ENCODE measurements at regions not wholly inside any gene's neighbourhood (a gene's known extent, or its start where the extent isn't known, plus 50 kb on each side); places are given as distances from the start of the nearest gene placed in this dataset.

DNA sequence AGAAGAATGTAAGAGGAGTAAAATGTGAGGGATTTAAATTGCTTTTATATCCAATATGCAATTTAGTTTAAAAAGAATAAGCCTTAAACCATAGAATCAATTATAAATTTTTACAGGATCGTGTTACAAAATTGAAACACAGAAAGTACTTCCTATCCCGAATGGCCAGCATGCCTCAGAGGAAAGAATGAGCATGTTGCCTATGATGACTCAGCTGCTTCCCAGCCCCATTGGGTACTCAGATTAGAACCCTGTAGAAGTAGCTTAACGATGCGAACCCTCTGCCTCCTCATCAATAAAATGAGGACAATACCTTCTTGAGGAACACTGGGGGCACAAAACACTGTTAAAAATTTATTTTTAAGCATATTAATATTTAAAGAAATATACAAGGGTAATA lies 113.4 kb upstream of the CDK1 start:
- peak; percentile 38 for DNase-seq

DNA sequence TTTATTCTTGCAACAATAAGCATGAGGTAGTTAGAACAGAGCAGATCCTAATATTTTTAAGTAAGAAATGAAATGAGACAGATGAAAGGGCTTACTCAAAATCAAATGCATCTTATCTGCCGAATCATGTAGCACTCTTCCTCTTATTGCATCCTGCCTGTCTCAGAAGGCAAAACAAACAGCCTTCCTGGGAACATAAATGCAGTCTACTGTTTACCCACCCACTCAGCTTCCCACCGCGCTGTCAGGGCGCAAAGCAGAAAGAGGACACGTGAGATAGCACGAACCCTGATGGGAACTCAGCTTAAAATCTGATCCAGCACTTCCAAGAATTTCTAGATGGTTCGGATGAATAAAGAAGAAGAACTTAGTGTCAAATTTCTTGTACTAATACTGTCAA lies 114.4 kb upstream of the CDK1 start:
- DNase-seq, result no peak

DNA sequence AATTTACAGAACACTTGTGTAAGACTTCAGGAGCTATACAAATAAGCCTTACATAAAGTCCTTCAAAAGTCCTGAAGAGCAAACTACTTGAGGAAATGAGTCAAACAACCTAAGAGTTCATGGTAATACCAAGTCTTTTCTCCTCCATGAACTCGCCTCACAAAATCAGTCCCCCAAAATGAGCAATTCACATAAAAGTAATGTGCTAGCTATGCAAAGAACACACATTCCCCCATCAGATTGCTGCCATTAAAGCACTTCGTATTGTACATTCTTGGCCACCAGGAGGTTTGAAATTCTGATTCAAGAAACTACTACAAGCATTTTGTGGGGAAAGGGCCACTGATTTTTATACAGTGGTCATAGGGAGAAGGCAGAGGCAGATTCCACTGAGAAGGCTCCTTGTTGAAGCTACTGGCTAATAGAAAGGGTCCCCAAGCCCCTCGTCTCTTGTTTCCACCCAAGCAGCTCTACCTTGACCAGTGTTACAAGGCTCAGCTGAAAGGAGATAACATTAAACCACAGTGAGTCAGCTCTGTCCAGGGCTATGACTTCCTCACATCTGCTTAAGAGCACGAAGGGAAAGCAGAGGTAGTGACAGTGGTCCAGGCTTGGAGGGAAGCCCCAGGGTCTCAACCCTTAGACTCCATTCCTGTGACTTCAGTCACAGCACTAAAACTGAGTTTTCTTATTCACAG lies 115.2 kb upstream of the CDK1 start:
- DNase-seq, result peak; percentile 28

DNA sequence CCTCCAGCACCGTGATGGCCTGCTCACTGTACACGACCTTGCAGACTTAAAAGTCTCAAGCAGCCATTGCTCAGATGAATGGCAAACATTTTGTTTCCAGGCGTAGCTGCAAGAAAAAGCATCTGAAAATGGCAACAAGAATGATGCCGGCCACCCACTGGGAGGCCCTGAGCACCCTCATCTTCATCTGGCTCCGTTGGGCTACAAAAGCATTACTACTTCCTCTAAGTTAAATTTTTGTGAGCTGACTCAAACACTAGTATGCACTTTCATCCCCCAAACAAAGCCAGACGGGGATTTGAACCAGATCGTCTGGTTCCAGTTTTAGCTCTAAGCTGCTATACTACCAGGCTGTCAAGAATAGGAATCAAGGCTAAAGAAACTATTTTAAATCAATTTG lies 116.6 kb upstream of the CDK1 start:
- DNase-seq, result peak; percentile 88

DNA sequence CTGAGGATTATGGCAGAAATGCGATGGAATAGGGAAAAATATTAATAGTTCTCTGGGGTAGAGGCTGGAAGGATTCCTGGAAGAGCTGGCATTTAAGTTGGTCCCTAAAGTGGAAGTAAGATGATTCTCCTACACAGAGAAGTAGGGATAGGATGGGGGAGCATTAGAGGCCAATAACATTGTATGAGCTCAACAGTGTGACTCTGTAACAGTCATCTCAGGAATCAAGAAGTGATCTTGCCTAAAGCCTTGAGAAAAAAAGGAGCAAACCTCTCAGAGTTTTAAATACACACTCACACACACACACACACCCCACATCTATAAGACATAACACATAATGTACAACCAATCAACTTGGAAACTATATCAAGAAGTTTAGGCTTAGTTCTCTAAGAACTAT lies 117.7 kb upstream of the CDK1 start:
- DNase-seq, result no peak

DNA sequence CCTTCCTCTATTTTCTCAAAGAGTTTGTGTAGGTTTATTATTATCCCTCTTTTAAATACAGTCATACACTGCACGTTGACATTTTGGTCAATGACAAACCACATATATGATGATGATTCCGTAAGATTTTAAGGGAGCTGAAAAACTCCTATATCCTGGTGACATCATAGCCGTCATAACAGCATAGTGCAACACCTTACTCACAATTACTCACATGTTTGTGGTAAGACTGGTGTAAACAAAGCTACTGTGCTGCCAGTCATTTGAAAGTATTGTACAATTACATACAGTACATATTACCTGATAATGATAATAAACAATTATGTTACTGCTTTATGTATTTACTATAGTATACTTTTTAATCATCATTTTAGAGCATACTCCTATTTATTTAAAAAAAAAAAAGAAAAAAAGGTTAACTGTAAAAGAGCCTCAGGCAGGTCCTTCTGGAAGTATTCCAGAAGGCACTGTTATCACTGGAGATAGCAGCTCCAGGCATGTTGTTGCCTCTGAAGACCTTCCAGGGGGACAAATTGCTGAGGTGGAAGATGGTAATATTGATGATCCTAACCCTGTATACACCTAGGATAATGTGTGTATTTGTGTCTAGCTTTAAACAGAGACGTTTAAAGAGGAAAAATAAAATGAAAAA lies 123.3 kb upstream of the CDK1 start:
- DNase-seq, result peak; percentile 12

DNA sequence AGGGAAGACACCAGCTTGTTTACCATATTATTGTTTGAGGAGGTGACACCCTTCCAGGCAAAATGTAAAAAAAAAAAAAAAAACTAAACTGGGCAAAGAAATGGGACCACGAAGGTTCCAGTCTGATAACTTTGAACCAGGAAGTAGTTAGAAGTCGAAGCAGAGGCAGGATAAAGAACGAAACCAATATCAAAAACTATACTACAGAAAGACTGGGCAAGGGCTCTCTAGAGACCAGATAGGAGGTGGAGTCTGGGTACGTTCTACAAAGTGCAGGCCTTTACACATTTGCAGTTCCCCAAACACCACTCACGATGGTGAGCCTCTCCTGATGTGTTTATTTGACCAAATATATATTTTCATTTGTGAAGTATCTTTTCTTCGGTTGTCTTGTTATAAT lies 125.7 kb upstream of the CDK1 start:
- no peak for DNase-seq

DNA sequence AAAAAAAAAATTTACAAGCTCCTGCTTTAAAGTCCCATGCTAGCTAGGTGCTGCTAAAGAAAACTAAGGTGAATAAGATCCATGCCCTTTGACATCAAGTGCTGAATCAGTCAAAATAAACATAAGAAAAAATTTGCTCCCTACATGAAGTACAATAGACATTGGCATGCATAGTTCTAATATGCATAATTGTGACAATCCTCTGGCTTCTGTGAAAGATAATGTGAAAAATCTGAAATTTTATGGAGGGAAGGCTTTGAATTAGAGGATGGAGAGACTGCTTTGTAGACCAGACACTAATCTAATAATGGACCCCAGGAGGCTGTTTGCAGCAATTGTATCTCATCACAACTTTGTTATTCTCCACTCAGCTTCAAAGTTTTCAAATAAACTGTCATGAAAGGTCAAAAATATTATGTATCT lies 127.9 kb upstream of the CDK1 start:
- no peak for DNase-seq

DNA sequence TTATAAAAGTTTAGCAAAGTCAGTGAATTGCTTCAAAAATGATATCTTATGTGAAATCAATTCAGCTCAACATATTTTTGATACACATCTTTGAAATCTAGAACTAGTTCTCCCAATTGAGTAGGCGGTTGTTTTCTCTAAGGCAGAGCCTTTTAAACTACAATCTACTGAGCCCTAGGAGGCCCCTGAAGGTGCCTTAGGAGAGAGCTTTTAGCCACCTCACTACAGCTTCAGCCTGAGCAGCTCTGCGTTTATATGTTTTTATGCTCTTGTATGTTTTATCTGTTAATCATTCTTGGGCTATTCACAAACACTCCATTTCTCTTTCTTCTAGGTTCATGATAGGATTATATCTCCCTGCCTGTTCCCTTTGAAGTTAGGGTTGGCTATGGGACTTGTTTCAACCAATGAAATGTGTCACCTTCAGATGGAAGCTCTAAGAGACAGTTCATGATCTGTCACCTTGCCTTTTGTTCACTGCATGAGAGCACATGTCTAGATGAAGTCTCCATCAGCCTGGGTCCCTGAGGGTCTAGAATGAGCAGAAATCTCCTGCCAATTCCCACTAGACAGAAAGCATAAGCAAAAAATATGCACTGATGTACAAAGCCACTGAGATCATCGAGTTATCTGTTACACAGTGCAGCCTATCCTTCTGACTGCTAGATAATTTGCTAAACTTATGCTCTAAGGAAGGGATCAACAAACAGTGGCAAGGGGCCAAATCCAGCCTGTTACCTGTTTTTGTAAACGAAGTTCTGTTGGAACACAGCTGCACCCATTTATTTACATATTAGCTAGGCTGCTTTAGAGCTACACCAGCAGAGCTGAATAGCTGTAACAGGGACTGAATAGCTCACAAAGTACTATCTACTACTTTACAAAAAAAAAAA lies 128.5 kb upstream of the CDK1 start:
- no peak for DNase-seq

DNA sequence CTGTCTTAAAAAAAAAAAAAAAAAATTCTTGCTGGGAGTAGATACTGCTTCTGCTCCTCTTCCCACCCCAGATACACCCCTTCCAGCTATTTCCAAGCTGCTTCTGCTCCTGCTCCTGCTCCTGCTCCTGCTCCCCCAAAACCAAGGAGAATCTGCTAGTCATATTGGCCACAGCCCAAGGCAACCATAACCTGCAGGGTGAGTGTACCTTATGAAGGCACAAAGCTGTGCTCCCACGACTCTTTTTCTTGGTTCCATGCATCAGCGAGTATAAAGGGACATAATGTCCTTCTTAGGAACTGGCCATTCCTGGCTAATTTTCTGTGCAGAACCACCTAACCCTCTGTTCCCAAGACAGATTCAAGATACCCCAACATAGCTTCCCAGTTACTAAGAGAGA lies 129.5 kb upstream of the CDK1 start:
- no peak for DNase-seq

DNA sequence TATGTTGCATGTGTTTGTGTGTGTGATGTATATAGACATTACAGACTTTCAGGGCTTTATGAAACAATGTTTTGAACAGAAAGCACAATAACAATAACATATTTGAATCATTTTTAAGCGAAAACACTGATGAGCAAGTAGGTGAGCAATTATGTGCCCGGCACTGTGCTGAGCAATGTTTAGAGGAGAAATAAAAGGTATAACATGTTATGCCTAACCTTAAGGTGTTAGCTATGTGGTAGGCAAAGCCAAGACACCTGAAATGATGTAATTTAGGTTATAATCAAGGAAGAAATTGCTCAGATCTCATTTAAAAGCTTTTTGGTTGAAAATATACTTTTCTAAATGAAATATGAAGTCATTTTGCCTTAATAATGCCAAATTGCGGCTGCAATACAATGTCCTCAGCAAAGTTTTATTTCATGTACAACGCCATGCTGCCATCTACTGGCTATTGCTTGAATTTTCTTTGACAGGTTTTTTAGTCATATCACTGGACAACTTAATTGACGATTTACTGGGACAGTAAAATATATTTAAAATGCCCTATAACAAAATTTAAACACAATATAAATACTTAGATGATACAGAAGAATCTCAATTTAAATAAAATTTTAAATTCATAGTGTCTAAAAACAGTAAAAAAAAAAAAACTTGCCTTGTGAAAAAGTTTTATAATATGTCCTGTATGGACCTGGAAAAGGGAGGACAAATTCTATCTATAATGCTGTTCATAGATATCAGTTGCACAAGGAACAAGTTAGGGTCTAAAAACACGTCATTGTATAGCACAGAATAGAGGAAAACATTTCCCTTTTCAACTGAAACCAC lies 131.1 kb upstream of the CDK1 start:
- peak; percentile 71 for DNase-seq

DNA sequence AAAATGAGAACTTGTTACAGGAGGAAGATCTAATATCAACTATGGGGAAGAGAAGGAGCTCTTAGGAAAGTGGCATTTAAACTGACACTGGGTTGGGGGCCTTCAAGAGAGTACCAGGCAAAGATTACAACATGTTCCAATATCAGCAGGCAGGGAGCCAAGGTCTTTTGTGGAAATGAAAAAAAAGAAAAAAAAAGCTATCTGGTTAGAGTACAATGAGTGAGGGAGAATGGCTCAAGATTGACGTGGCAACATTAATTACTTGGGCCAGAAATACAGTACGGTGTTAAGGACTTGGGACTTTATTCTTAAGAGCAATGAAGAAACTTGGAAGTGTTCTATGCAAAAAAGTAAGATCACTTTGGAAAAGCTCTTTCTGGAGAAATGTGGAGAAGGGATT lies 132.3 kb upstream of the CDK1 start:
- DNase-seq, result no peak

DNA sequence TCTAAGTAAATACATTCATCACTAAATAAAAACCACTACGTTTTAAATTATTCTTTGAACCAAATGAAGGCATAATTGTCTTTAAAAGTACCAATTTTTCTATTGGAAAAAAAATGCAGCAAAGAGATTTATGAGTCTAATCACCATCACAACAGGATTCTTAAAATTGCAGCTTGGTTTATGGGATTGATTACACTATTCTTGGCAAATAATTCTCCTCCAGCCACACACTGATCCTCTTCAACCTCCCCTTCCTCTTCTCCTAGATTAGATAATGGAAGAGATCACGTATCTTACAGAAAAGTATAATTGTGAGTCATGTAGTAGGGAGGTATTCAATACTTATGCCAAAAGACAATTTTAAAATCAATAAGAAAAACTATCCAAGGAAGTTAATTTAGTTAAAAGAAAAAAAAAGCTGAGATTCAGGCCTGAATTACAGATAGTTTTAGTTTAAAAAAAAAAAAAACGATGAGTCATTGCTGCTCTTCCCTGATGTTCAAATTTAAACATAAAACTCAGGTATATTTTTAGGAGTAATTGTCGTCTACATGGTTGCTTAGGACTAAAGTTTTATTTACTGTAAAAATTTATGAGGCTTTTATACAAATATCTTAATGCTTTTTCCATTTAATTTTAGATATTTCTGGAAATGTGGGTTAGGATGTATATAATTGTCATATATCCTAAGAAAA lies 133.7 kb upstream of the CDK1 start:
- DNase-seq, result no peak

DNA sequence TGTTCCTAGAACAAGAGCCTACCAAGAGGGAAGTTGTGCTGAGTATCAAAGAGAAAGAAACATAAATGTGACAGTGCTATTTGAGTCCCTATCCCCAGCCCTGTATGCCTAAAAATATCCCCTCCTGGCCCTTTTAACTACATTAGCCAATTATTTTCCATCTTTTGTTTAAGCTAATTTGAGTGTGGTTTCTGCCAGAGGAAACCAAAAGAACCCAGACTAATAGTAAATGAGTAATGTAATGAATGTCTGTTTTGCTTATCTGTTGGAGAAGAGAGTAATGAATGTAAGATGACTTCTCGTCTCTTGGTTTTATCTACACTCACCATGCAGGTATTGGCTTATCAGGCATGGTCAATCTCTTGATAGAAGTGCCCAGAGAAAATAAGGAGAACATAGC lies 134.4 kb upstream of the CDK1 start:
- DNase-seq, result no peak

DNA sequence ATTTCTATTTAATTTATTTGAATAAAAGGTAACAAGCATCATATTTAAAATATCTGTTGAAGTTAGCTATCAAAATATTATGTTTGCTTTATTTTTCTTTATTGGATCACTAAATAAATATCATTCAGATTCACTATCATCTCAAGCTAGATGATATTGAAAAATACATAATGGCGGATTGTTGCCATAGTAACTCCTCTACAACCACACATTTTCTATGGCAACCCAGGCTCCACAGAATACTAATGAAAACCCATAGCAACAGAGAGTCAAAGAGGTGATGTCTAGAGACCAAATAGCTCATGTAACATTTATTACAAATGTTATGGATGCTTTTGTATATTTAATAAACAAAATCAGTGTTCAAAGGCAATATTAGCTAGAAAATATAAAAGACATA lies 148.9 kb upstream of the CDK1 start:
- DNase-seq, result no peak

DNA sequence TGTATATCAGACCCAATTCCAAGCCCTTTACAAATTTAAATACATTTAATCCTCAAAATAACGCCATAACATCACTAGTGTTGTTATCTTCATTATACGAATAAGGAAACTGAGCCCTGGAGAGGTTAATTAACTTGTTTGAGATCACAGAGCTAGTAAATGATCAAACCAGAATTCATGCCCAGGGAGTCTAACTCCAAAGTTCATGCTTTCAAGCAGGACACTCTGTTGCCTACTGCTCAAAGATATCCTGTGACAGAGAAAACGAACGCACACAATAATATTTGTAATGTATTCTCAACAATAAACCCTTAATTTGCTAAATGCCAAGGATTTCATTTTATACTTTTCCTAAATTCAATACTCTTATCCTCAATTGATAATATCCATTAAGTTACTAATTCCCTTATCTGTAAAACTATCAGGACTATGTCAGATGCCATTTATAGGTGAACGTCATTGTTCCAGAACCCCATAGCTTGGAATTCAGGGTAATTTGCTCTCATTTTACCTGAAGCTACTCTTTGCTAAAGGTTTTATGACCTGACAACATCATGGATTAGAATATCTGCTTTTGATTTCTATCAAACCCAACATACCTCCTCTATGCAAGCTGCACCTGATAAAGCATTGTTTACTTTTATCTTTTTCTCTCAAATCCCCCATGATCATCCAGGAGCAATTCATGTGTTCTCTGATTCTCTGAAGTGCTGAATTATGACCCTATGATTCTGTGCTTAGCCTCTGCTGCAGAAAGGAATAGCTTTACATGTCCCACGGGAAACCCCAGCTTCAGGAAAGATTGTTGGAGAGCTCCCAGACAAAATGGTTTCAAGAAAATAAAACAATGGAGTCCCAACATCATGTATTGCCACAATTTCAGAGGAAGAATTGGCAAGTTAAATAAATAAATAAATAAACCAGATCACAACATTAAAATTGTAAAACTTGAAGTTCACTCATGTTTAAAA lies 150.2 kb upstream of the CDK1 start:
- no peak for DNase-seq

DNA sequence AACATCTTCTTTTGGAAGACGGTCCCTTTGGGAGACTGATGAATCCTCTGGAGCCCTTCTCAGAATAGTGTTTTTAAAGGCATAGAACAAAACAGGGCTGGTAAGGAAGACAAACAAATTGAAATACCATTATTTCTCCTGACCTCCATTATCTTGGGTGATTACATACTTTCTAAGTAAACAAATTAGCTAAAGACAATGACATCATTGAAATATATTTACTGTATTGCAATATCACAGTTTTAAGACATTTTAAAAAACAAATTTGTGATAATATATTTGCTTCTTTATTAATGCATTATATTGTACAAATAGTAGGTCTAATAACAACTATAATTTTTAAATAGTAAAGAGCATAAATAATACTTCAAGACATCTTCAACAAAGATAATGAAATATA lies 152.2 kb upstream of the CDK1 start:
- no peak for DNase-seq

DNA sequence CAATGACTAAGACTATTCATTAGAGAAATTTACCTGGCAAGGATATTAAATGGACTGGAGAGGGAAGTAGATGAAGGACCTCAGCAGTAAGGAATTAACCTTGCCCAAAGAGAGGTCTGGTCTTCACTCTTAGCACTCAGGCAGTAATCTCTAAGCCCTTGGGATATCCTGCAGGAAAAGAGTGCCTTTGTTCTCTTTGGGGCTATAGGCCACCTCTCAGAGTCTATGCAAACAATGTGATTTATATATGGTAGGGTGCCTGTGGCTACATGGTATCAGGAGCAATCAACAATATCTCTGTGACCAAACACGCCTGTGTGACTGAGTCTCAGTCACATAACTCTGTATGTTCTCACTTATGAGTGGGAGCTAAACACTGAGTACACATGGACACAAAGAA lies 154.7 kb upstream of the CDK1 start:
- DNase-seq, result no peak

DNA sequence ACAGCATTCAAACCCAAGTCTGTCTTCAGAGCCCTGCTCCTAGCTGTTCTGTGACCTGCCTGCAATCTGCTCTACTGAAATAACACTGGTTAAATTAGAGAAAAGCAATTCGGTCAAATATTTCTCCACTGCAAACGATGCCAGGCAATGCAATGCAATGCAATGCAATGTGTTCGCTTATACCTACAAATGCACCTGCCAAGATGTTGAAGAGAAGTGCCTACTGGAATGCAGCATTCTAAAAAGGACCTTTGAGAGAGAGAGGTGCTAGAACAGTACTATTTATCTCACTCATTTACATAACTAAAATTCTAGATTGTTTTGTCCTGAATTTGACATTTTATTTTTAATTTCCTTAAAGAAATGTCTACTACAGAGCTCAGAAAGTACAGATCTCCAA lies 157.3 kb upstream of the CDK1 start:
- DNase-seq, result no peak

DNA sequence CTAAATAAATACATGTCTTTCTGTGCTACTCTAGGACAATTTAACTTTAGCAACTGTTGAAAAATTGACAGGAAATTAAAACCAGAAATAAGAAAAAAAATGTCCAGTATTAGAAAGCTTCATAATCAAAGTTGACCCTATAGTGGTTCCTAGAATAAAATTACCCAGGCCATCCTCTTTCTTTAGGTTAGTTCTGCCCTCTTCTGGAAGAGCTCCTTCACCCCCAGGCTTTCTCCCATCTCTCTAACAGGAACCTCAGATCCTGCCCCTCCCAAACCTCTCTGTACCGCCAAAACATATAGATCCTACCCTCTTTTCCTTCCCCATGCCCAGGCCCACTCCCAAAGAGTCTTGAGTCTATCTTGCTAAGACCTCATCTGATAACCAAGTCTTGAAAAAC lies 159.4 kb upstream of the CDK1 start:
- no peak for DNase-seq

DNA sequence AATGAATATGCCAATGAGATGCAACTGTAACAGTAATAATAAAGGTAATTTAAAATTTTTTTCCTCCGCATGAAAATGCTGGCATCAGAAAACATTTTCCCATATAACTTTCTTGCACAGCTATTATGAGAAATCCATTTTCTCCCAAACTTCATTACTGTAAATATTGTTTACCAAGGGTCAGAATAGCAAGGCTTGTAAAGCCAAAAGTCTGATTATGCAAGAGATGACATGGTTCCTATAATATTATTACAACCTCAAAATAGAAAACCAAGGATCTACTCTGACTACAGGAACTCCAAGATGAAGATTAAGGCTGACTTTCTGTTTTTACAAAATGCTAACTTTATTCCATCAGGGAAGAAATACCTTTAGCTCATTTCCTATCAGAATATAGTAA lies 162.7 kb upstream of the CDK1 start:
- DNase-seq, result no peak
